Inflammatory macrophage (primary cell): ENCODE measurements at regions not wholly inside any gene's neighbourhood (a gene's known extent, or its start where the extent isn't known, plus 50 kb on each side); places are given as distances from the start of the nearest gene placed in this dataset.
"Not testable (repeated sequence)": the region's sequence is repeated elsewhere in the genome, so short reads cannot be mapped to it uniquely, and the experiment has no call there.

Experiments
- DNase-seq, 2 donors: peaks; one replicate each; pipeline ENCODE4 v3.0.0-alpha.2; 2020 to 2022

DNA sequence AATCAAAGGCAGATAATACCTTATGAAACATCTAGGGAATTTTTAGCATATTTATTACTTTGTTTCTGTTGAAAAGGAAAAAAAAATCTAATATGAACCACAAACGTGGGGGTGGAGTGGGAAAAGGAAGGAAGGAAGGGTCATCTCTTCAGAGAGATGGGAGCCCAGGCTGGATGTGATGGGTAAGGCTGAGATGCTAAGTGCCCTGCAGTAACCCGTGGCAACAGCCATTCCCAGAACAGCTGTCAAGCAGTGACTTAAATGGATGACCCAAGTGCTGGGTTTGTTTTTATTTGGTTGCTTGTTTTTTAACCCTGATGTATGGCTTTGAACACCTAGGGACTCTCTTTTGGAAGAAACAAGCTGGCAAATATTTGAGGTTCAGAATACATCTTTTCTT, 50.7 kb upstream of the KLF7 start:
- no peak for DNase-seq

GRCh38 chr2:207217442-207217841, 51.7 kb upstream of the KLF7 start:
- DNase-seq: no peak

- DNase-seq: no peak
Measured at GRCh38 chr2:207219081-207219630, 53.4 kb upstream of the KLF7 start.

DNA sequence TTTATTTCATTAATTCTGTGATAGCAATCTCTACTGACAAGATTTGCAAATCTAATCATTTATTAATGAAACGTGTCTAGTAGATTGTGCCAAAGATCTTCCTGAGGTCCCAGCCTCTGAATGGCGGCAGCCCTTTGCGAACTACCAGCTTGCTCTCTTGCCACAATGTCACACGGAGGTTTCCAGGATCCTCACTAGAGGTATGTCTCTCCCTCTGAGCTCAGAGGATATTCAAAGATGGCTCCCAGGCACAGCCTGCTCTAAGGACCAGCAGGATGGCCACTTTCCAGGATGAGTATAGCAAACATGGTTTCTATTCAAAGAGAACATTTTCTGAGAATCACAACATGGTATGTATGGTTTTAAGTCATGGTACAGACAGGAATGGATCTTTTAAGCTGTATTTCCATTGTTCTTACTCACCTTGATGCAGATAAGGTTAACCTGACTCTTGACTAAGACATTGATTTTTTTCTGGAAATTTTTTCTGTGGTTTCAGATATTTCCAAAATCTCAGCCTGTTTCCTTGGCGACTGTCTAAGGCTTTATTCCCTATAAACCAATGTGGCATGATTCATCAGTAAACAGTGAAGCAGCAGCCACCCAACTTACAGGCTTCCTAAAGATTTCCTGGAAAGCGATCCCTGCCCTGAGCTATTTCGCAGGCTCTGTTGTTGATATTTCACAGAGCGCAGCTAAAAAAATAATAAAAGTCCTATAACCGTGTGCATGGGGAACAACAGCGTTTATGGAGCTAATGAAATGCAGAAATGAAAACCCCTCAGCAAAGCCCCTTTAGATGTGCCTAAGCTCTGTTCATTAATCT, 54.1 kb upstream of the KLF7 start:
- no peak for DNase-seq

DNA sequence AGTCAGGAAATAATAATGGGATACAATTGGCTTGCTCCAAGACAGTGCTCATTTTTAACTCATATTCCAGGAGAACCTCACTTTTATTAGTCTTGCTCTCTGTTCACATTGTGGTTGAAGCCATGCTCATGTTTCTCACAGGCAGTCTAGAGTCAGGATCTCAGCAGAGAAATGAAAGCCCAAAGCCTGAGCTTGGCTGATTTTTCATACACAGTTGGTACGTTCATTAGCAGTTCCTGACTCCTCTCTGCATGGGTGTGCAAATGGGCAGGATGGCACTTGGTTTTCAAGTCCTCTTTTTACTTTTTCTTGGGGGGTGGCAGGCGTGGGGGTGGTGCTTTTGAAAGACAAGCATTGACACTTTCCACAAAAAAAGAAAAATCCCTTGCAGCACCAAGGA, 56.0 kb upstream of the KLF7 start:
- DNase-seq: no peak

DNA sequence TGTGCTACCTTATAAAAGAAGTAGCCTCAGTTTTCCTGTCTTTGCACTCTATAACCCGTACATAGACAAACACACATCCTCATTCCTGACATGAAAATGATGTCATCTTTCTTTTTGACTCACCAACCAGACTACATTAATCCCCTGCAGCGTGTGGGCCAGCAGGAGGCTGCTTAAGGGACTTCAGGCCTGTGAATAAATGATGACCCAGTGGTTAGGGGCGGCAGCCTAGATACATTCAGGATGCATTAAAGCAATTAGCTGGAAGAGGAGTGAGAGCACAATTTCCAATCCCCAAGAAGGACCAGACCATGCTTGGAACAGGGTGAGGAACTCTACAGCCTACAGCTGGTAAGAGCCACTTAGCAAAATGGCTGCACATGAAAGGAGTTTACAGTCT, 57.3 kb upstream of the KLF7 start:
- peak; percentile 39 to 52 for DNase-seq

GRCh38 chr2:207224381-207224780, 58.6 kb upstream of the KLF7 start:
- no peak for DNase-seq

DNA sequence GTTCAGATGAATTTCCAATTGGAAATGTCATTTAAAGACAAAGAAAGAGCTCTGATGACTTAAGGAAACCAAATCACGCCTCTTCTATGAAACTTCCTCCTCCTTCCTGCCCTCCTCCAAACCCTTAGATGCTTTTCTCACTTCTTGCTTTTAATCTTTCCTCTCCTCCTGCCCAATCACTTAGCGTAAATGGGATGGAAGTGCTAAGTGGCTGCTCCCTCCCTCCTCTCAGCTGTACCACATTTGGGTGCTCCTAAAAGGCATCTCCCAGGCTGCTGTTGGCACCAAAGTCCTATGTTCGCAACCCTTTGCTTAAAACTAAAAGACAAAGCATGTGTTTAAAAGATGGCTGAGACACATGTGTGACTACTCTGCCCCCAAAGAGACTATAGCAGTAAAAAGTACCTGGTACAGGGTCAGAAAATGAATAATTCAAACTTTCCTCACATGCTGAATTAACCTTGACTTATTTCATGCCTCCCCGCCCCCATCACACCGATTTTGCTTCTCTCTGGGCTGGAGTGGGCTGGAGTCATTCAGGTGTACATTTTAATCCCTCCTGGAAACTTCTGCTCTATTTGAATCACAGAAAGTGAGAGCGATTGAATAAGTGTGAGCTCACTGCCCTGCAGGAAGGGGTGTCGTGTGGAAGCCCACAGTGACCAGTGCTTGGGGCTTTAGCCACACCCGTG, 59.2 kb upstream of the KLF7 start:
- DNase-seq: no peak

DNA sequence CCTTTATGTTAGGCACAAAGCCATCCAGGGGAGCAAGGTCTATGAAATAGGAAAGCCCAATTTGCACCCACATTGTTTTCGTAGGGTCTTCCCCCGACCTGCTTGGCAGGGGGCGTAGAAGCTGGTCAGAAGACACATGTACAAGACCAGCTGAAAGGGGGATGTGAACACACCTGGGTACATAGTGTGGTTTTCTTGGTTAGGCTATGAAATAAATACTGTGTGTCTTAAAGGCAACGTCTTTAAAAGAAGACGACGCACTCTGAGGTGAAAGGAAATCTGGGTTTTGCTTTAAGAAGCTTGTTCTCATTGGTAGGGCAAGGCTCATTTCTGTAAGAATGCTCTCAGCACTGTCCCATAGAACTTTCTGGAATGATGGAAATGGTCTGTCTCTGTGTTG, 60.0 kb upstream of the KLF7 start:
- no peak for DNase-seq

DNA sequence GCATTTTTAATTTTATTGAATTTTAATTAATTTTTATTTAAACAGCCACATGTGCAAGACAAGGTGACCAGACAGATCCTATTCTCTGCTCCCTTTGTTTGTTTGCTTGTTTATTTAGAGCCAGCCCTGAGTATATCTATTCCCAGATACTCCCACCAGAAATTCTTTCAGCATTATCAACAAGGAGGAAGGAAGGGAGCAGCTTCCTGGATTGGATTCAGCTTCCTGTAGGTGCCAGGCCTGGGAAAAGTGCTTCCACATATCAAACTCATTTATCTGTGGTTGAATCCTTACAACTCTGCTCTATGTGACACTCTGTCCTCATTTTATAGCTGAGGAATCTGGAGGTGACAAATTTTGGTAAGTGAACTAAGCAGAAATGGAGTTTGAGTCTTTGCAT, 60.5 kb upstream of the KLF7 start:
- no peak for DNase-seq

DNA sequence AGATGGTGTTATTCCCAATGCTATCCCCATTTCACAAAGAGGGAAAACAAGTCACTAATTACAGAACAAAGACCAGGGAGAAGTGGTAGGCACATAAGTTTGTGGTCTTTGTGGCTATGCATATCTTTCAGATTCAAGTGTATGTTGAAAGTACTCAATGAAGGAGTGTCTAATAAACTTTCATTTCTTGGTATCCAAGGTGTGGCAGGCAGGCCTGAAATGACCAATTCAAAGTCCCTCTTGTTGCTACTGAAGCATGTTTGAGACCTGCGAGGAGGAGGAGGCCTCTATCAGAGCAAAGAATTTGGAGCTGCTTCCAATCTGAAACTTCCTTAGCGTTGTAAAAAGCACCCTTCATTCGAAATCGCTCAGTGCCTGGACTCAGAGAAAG, 60.9 kb upstream of the KLF7 start:
- DNase-seq: no peak

DNA sequence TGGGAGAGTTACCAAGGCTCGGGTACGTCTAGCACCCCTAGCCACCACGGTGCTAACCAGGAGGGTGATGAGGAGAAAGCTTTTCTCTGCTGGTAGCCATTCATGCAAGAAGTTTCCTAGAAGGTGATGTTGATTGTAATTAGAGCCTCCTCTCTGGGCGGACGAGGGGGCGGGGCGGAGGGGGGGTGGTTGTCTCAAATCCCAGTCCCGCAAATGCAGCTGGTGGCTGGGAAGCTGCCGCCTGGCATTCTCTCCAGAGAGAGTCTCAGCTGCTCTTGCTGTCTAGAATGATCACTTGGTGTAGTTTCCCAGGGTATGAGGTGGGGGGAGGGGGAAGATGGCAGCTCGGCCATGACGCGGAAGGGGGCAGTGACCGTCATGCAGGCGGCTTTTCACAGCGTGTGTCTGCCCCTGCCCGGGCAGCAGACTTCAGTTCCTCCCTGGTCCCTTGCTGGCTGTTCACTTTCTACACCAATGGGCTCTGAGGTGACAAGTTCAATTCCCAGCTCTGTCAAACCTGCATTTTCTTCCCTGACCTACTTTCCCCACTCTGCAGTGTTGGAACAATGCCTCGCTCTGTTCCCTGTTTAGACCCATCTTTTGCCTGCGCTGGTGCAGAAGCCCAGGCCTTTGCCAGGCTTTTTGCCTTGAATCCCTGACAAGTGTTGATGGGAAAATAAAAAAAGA, 61.5 kb upstream of the KLF7 start:
- no peak for DNase-seq

- DNase-seq: no peak
Measured at GRCh38 chr2:207227749-207228145, 62.0 kb upstream of the KLF7 start.

- no peak for DNase-seq
Measured at GRCh38 chr2:207228402-207228801, 62.7 kb upstream of the KLF7 start.

DNA sequence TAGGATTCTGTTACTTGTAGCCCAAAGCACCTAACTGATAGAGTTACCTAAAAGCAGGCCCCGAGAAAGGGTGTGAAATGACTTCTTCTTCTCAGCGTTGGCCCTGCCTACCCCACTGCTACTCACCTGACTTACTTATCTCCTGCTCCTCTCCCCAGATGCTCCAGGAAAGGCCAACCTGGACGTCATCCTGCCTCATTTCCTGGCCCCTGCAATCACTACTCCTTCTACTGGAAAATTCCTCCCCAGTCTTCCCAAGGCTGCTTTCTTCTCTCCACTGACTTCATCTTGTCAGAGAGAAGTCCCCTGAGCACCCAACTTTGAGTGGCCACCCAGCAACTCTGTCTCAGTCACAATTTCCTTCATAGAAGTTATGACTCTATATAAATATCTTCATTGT, 63.4 kb upstream of the KLF7 start:
- DNase-seq: no peak

- DNase-seq: peak; percentile 19 to 33
Measured at GRCh38 chr2:207230261-207231105, 64.7 kb upstream of the KLF7 start.

- DNase-seq: no peak
Measured at GRCh38 chr2:207231106-207231865, 65.5 kb upstream of the KLF7 start.

DNA sequence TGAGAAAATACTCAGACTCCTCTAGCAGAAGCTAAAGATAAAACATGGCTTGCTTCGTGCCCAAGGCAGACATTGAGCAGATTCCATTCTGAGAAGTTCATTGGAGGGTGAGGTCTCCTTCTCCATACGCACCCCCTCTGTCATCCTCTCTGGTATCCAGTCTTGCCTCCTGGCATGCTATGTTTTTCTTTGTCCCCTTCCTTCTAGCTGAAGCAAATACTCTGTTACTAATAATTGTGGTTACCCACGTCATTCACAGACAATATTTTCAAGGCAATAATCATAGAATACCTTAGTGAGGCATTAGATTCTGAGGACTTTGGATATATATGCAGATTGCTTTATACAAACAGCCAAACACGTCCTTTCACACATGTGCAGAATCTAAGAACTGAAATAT, 66.2 kb upstream of the KLF7 start:
- DNase-seq: no peak

- DNase-seq: not testable (repeated sequence)
Measured at GRCh38 chr2:207233141-207233540, 67.4 kb upstream of the KLF7 start.

DNA sequence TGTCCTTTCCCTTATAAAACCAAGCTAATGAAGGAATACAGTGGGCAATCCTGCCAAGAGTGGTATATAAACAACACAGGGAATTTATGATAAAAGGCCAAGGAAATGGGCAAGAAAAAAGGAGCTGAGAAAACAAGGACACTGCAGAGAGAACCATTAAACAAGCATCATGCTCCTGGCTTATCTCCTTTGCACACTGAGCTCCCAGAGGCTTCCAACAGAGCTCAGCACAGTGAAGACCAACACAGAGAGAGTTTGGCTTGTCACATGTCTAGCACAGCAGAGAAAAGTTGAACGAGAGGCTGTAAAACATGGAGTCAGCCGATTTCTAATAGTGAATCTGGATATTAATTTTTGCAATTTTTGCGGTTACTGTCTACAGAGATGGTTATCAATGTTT, 68.0 kb upstream of the KLF7 start:
- no peak for DNase-seq

DNA sequence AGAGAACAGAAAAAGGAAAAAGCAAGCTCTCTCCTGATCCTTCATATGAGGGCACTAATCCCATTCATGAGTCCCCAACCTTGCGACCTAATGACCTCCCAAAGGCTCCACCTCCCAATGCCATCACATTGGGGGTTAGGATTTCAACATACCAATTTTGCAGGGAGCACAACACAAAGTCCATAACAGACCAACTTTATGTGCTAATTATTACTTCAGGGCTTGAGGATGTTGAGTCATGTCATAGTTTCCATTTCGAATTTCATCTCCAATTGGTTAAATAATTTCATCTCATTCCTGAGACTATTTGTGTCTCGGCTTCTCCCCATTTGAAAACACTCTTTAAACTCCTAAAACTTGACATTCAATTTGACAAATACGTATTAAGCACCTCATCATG, 69.9 kb upstream of the KLF7 start:
- DNase-seq: peak in 1 of 2 donors; percentile 68
